Loucy (cell line): ENCODE measurements at regions not wholly inside any gene's neighbourhood (a gene's known extent, or its start where the extent isn't known, plus 50 kb on each side); places are given as distances from the start of the nearest gene placed in this dataset.

Experiments
- EZH2phosphoT487 ChIP-seq: fragments of 200-600 bp; IDR thresholded peaks from 2 replicates; pipeline ENCODE4 v1.6.1; 2018; ENCODE audit warnings: antibody characterized with exemption, mild to moderate bottlenecking, moderate library complexity, borderline replicate concordance
- TF ChIP-seq, protein P1 (sequence below): fragments of 200-600 bp; sonication (generic); conservative IDR thresholded peaks from 2 replicates; pipeline ENCODE4 v1.5.1; 2014; ENCODE audit warnings: mild to moderate bottlenecking, antibody characterized with exemption, low read length

DNA sequence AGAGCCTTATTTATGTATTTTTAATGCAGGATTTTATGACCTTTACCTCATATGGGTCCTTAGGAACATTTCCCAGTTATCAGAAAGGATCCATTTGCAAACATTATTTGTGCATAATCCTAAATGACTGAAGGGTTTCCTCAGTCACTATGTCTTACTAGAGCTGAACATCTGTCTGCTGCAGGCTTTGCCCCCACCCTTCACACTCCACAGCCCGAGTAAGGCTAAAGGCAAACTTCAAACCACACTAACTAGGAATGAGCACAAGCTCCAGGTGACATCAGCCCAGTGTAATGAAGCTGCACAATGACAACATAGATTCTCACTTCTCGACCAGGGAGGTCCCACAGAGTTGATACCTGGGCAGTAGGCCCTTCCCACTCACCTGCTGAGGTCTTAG, 491.3 kb upstream of the MKI67 start:
- TF ChIP-seq, protein P1, sequence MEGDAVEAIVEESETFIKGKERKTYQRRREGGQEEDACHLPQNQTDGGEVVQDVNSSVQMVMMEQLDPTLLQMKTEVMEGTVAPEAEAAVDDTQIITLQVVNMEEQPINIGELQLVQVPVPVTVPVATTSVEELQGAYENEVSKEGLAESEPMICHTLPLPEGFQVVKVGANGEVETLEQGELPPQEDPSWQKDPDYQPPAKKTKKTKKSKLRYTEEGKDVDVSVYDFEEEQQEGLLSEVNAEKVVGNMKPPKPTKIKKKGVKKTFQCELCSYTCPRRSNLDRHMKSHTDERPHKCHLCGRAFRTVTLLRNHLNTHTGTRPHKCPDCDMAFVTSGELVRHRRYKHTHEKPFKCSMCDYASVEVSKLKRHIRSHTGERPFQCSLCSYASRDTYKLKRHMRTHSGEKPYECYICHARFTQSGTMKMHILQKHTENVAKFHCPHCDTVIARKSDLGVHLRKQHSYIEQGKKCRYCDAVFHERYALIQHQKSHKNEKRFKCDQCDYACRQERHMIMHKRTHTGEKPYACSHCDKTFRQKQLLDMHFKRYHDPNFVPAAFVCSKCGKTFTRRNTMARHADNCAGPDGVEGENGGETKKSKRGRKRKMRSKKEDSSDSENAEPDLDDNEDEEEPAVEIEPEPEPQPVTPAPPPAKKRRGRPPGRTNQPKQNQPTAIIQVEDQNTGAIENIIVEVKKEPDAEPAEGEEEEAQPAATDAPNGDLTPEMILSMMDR = no peak
- TF ChIP-seq EZH2phosphoT487 = no peak
